GM13976 (cell line): ENCODE measurements at regions not wholly inside any gene's neighbourhood (a gene's known extent, or its start where the extent isn't known, plus 50 kb on each side); places are given as distances from the start of the nearest gene placed in this dataset.

Experiments used
- DNase-seq: peaks from one replicate; pipeline ENCODE4 v3.0.0; 2012; ENCODE audit warnings: low spot score
- in situ Hi-C: fragments of 300-500 bp; cut with MboI; formaldehyde crosslinking; loops from one replicate; pipeline ENCODE4 v1.12.0; 2022; ENCODE audit warnings: low sequenced_read_pairs, mixed read lengths, inconsistent platforms; ENCODE audit not compliant: unreplicated experiment
- TF ChIP-seq, protein P1 (sequence below): IDR thresholded peaks from 2 replicates; pipeline ENCODE4 v1.5.1; 2012; ENCODE audit warnings: borderline replicate concordance, mild to moderate bottlenecking; ENCODE audit not compliant: insufficient read depth; ENCODE audit errors: extremely low read depth, missing control alignments, control extremely low read depth

DNA sequence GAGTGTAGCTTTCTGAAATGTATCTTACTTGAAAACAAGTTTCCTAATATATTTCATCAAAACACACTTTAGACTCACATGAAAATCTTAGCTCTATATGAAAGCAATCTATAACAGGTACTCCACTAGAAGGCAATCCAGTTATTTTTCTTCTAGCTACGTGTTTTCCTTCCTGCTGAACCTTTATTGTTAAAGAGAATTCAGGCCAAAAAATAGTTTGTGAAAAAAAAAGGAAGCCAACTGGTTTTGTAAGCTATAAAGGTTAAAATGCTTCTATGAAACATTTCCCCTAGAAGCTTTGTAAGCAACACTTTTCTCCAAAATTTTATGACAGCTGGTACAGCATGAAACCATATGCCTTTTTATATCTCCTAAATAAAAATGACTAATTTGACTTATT lies 304.7 kb upstream of the DIAPH2 start:
- in situ Hi-C loops = no loop called here
- TF ChIP-seq, protein P1, sequence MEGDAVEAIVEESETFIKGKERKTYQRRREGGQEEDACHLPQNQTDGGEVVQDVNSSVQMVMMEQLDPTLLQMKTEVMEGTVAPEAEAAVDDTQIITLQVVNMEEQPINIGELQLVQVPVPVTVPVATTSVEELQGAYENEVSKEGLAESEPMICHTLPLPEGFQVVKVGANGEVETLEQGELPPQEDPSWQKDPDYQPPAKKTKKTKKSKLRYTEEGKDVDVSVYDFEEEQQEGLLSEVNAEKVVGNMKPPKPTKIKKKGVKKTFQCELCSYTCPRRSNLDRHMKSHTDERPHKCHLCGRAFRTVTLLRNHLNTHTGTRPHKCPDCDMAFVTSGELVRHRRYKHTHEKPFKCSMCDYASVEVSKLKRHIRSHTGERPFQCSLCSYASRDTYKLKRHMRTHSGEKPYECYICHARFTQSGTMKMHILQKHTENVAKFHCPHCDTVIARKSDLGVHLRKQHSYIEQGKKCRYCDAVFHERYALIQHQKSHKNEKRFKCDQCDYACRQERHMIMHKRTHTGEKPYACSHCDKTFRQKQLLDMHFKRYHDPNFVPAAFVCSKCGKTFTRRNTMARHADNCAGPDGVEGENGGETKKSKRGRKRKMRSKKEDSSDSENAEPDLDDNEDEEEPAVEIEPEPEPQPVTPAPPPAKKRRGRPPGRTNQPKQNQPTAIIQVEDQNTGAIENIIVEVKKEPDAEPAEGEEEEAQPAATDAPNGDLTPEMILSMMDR = no peak
- DNase-seq = no peak

DNA sequence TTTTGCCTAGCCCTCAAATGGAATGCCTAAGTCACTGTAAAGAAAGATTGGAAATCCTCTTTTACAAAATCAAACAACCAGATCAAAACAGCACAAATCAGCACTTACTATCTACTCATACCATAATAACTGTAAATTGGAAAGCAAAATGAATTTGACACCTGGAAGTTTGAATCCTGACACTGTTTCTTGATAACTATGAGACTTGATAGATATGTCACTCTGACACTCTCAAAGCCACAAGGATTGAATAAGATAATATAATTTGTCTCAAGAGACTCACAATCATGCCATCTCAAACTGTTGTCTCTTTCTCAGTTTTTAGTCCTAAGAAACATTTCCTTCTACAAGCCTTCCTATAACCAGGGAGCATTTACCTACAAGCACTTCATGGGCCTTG lies 302.6 kb upstream of the DIAPH2 start:
- no peak for DNase-seq
- TF ChIP-seq, protein P1 = no peak
- in situ Hi-C loops = no loop called here

DNA sequence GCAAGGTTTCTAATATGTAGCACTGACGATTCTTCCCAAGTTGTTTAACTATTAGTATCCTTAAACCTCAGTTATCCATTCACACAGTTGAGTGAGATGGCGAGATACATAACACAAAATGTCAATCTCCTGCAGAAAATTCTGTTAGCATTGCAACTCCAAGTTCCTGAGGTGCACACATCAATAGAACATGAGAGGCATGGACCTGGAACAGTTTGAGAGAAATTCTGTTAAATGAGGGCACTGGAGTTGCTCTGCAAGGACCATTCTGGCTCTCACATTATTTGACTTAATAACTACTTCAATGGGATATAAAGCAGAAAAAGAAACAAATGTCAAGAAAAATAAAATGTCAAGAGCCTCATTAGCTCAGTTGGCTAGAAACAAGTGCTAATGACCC lies 301.2 kb upstream of the DIAPH2 start:
- TF ChIP-seq, protein P1 = no peak
- no peak for DNase-seq
- in situ Hi-C loops = no loop called here

DNA sequence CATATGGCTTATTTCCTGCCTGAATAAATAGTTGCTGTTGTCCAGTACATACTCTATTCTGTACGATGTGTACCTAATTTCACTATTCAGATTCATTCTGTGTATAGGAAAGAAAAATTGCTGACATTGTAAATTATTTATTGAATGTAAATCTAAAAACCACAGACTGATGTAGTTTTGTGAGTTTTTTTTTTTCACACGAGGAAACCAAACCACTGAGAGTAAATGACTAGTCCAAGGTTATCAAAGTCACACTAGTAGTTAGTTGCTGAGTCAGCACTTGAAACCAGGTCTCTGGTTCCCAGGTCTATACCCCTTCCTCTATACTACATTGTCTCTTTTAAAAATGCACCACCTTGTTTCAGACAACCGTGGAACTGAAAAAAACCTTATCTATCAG lies 298.3 kb upstream of the DIAPH2 start:
- TF ChIP-seq, protein P1 = no peak
- no peak for DNase-seq
- in situ Hi-C loops = no loop called here

DNA sequence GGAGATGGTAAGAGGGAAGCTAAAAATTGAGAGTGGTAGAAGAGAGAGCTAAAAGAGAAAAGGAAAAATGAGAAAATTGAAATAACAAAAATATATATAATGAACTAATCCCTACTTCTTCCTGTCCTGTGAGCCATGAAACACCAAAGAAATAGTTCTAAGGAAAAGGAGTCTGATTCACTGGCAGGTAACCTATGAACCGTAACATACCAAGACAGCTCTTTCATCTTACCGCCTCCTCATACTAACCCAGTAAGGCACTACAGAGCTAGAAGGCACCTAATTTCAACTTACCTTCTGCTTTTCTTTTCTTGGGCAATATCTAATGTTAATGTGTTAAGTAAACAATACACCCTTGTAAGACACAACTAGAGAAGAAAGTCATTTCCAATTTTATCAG lies 297.7 kb upstream of the DIAPH2 start:
- DNase-seq = no peak
- in situ Hi-C loops = no loop called here
- TF ChIP-seq, protein P1 = no peak

DNA sequence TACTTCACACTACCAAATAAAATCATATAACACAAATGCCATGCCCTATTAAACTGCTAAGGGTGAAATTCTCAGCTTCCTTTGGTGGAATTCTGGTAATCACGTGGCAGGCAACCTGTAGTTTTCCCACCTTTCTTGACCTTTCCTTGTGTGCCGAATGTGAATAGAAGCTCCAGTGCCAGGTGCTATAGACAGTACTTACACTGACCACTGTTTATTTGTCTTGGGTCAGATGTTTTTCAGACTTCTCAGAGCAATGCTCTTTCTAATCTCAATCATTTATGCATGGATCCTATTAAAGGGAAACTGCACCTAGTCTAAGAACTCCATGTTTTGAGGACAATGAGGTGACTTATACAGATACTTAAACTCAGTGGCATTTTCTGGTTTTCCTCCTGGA lies 296.8 kb upstream of the DIAPH2 start:
- in situ Hi-C loops = no loop called here
- no peak for DNase-seq
- TF ChIP-seq, protein P1 = no peak

DNA sequence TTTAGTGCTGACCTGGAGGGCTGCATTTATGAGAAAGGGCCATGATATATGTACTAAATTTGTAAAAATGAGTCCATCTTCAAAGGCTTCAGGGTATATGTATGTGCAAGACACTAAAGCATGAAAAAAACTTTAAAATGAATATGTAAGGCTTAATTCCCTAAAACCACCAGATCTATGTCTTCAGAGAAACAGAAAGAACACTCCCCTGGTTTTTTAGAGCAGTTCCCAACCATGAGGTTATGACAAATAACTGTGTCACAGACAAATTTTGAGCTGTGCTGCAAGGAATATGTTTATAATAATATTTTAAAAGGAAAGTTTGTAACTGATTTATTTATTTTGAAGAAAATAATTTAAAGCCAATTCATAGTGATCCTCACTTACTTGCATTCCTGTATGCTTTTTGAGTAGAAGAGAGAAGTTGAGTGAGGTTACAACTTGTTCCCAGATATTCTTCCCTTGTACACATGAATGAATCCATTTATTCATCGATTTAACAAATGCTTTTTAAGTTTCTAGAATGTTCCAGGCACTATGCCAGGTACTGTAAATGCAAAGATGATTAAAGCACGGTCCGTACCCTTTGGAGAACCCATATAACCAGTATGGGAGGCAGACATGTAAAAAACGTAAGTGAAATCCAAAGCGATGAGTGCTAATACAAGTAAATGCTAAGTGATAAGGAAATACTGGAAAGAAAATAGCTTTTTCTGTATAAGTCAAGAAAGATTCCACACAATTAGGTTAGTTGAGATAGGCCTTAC lies 295.2 kb upstream of the DIAPH2 start:
- in situ Hi-C loops = no loop called here
- TF ChIP-seq, protein P1 = no peak

More for the DNA sequence above, 295.2 kb upstream of the DIAPH2 start:
- DNase-seq = no peak
